HG02884 (cell line): ENCODE measurements at regions not wholly inside any gene's neighbourhood (a gene's known extent, or its start where the extent isn't known, plus 50 kb on each side); places are given as distances from the start of the nearest gene placed in this dataset.
"Not testable (repeated sequence)": the region's sequence is repeated elsewhere in the genome, so short reads cannot be mapped to it uniquely, and the experiment has no call there.

Source experiments
- ATAC-seq: cut with Tn5 transposase; IDR thresholded peaks from one replicate; pipeline ENCODE4 v1.9.1; 2021; ENCODE audit warnings: mild to moderate bottlenecking, moderate library complexity; ENCODE audit not compliant: unreplicated experiment

DNA sequence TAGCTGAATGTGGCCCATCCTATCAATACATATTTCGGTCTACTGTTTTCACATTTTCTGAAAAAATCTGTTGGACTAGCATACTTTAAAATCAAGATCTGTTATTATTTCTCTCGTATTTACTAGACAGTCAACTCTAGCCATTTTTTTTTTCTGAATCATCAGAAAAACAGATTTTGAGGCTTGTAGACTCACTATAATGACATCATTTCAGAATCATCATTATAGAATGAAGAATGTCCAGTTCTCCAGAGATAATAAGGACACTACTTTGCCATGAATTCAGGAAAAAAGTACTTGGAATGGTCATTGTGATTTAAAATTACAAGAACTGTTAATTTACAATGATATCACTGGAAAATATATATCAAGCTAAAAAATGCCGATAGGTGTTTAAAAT is 589.8 kb downstream of the KCNH5 start:
- ATAC-seq: no peak

DNA sequence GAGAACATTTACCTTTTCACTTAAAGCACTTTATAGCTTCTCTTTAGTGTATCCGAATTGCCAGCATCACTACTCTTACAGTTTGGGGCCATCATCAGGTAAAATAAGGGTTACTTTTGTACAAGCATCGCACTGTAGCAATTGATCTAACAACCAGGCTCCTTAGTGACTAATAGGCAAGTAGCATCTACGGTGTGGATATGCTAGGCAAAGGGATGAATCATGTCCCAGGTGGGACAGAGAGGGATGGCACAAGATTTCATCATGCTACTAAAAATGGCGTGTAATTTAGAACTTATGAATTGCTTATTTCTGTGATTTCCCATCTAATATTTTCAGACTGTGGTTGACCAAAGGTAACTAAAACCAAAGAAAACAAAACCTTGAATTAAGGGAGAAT is 582.3 kb downstream of the KCNH5 start:
- no peak for ATAC-seq

DNA sequence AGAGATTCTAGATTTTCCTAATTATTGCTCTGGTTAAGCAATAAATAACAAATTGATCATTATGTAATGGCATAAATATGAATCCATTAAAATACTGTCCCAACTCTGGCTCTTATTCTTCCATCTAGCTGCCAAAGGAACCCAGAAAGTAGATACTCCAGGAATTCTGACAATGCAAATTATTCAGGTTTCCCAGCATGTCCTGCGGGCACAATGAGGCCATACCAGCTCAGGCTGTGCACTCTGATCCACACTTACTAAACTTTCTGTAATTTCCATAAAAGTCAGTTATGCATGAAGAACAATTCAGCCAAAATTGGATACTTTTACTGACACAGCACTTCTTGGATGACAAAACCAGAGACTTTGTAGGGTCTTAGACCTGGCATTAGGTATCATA is 576.3 kb downstream of the KCNH5 start:
- no peak for ATAC-seq

DNA sequence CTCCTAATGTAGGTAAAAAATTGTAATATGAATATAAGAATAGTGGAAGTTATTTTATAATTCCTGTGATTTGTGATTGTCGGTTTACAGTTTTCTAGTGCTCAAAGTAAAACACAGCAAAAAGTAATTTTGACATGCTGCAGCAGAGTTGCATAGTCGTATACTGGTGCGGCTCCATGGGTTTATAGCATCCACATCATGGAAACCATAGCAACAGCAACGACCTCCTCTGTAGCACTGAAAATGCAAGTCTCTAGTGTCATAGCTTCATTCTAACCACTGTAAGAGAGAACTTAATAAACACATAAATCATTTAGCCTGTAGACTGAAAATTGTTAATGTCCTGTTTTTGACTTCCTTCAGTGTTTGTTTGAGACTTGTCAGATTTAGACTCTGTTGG is 574.3 kb downstream of the KCNH5 start:
- ATAC-seq: no peak

DNA sequence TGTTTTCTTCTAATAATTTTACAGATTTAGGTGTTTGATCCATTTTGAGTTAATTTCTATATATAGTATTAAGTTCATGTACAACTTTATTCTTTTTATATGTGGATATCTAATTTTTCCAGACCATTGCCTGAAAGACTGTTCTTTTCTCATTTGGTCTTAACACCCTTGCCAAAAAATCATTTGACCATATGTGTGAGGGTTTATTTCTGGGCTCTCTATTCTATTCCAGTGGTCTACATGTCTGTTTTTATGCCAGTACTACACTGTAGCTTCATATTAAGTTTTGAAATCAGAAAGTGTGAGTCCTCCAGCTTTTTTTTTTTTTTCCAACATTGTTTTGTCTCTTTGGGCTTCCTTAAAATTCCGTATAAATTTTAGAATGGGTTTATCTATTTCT is 554.1 kb downstream of the KCNH5 start:
- no peak for ATAC-seq

DNA sequence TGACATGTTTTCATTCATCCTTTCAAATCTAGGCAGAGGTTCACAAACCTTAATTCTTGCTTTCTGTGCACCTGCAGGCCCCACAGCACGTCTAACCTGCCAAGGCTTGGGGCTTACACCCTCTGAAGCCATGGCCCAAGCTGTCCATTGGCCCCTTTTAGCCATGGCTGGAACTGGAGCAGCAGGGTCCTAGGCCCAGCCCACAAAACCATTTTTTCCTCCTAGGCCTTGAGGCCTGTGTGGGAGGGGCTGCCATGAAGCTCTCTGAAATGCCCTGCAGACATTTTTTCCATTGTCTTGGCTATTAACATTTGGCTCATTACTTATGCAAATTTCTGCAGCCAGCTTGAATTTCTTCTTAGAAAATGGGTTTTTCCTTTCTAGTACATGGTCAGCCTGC is 547.5 kb downstream of the KCNH5 start:
- no peak for ATAC-seq

DNA sequence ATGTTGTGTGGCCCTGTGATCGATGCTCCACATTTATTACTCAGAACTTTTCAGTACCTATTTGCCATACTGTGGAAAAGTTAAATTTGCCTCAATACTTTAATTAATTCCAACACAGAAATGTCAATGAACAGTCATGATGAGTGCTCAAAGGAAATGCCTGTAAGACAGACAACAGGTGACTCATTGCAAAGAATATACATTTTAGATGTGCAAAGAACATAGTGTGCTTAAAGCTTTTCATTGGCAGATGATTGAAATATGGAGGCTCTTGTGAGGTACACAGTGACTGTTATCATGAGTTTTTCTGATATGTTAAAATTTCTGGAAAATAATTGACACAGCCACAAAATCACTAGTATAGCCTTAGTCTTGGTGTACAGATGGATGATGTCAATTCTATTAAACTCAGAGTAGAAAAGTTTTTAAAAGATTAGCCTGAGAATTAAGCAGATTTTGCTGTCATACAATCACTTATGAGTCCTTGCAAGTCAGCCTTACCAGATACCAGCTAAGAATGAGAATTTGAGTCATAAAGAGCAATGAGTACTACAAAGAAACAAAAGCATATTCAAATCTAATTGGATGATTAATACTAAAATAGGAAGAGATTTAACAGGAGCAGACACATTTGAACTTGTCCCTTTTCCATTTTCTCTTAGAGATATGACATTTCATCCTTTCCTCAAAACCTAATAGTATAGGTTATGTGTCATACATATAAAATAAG is 544.1 kb downstream of the KCNH5 start:
- ATAC-seq: no peak

DNA sequence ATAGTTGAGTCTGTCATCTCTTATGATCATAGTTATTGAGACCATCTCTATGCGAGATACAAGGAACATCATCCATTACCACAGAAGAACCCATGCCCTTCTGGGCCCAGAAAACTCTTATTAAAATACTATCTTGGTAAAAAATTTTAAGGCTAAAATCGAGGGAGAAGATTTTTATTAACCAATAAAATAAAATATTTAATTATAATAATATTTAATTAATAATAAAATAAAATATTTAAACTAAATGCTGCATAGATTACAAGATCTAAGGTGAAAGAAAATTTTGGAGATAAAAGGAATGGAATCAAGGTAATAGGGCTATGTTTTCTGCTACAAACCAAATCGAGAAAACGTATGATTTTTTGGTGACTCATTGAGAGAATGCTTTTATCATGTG is 540.2 kb downstream of the KCNH5 start:
- no peak for ATAC-seq

DNA sequence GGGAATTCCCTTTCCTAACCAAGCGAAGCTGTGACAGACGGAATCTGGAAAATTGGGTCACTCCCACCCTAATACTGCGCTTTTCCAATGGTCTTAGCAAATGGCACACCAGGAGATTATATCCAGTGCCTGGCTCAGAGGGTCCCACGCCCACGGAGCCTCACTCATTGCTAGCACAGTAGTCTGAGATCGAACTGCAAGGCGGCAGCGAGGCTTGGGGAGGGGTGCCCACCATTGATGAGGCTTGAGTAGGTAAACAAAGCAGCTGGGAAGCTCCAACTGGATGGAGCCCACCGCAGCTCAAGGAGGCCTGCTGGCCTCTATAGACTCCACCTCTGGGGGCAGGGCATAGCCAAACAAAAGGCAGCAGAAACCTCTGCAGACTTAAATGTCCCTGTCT is 523.9 kb downstream of the KCNH5 start:
- not testable (repeated sequence) for ATAC-seq

DNA sequence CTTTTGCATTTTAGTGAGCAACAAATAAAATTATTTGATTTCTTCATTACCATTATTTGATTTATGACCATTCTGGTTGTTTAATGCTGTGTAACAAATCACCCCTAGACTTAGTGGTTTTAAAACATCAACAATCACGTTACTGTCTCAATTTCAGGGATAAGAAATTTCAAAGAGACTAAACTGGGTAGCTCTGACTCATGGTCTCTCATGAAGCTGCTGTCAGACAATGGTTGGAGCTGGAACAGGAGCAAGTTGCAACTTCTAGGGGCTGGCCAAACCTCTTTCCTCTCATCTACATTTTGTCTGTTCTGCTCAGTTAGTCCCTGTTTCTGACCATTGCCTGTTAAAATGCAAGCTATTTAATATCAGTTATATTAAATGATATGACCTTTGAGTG is 517.0 kb downstream of the KCNH5 start:
- no peak for ATAC-seq

DNA sequence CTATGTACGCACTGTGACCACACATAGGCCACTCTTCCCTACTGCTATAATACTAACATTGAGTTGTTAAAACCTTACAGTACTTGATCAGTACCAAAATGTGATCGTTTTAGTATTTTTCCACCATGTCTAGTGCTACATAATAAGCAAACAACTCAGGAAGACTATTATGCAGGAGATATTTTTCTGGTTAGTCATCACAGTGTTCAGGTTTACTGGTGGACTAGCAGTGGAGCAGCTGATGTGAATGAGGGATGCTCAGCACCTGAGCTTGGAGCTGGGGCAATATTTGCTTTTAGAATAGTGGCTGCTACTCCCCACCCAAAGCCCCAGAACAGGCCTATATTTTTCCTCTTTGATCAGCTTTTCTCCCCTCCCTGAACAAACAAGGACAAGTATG is 513.1 kb downstream of the KCNH5 start:
- ATAC-seq: no peak

DNA sequence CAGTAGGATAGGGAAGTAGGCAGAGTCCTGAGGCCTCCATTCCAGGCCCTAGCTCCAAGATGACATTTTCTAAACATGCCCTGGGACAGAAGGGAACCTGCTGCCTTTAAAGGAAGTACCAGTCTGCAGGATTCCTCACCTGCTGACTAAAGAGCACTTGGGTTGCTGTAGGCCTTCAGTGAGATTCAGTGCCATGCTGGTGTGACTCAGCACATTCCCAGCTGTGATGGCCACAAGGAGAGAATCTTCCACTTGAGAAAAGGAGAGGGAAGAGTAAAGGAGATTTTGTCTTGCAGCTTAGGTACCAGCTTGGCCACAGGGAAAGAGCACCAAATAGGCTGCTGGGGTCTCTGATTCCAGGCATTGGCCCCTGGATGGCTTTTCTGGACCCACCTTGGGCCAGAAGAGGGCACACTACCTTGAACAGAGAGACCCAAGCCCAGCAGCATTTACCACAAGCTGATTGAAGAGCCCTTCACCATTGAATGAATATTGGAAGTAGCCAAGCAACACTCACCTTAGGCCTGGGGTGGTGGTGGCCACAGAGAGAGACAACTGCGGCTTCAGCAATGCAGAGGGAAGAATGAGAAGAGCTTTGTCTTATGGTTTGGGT is 498.3 kb downstream of the KCNH5 start:
- no peak for ATAC-seq

DNA sequence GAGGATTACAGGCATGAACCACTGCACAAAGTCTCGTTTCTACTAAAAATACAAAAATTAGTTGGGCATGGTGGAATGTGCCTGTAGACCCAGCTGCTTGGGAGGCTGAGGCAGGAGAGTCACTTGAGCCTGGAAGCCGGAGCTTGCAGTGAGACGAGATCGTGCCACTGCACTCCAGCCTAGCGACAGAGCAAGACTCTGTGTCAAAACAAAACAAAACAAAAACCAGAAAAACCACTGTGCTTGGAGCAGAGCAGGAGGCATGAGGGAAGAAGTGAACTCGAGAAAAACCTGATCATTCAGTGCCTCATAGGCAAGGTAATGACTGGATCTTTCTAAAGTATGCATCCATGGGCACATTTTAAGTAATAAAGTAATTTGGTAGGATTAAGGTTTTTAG is 487.8 kb downstream of the KCNH5 start:
- ATAC-seq: no peak

DNA sequence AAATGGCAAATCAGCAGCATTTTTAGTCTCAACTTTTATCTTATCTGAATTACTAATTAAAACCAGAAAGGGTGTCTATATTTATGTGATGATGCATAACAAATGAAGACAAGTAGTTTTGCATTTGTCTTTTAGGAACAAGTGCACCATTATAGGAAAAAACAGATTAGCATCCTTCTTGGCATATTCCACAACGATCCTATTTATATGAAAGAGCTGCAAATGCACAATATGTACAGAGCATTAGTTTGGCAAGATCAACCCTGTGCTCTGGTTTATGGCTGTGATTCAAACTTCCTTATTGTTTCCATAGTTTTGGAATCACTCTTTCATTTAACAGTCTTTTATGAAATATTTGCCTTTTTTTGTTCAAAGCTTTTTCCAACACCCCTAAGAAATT is 486.8 kb downstream of the KCNH5 start:
- no peak for ATAC-seq

DNA sequence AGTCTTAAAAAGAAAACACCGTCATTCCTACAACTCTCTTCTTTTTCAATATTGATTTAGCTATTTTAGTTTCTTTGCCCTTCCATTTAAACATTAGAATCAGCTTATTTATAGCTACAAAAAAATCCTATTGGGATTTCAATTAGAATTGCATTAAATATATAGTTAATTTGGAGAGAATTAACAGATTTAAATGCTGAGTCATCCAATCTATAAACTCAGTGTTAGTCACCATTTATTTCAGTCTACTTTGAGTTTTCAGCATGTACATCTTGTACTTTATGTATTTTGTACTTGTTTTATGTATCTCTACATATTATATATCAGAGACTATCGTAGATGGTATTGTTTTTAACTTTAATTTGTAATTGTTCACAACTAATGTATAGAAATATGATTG is 460.0 kb downstream of the KCNH5 start:
- ATAC-seq: no peak

DNA sequence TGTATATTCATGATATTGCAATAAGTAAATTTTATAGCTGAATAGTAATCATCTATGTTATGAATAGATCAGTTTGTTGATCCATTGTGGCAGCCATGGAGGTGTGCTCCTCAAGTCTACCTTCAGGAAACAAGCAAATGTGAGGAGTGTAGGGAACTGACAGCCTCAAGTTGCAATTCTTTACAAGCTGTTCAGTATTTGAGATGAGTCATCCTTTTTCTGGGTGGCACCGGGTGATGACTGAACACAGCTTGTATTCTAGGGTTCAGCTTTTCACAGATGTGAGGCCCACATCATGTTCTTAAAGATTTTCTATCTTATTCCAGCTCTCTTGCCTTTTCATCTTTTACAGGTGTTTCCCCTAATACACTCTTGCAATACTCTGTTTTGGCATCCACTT is 452.4 kb downstream of the KCNH5 start:
- ATAC-seq: no peak

DNA sequence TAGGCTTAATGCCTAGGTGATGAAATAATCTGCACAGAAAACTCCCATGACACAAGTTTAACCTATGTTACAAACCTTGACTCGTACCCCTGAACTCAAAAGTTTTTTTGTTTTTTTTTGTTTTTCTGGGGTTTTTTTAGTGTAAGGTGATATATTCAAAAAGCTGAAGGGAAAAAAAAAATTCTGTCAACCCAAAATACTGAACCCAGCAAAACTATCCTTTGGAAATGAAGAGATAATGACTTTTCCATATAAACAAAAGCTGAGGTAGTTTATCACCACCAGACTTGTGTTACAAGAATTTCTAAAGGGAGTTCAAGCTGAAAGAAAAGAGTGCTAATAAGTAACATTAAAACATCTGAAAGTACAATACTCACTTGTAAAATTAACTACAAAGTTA is 448.1 kb downstream of the KCNH5 start:
- ATAC-seq: no peak

DNA sequence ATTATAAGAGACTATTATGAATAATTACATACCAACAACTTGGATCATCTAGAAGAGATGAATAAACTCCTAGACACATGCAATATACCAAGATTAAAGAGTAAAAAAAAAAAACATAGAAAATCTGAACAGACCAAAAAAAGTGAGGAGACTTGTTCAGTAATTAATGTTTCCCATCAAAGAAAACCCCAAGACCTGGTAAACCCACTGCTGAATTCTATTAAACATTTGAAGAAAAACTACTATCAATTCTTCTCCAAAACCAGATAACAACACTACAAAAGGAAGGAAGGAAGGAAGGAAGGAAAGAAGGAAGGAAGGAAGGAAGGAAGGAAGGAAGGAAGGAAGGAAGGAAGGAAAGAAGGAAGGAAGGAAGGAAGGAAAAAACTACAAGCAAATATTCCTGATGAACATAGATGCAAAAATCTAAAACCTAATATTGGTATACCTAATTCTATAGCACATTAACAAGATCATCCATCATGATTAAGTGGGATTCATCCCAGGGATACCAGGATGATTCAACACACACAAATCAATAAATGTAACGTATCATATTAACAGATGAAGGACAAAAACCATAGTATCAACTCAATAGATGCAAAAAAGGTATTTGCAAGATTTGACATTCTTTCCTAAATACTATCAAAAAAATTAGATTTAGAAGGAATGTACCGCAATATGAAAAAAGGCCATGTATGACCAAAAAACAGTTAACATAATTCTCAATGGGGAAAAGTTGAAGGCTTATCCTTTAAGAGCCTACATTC is 445.5 kb downstream of the KCNH5 start:
- ATAC-seq: no peak

DNA sequence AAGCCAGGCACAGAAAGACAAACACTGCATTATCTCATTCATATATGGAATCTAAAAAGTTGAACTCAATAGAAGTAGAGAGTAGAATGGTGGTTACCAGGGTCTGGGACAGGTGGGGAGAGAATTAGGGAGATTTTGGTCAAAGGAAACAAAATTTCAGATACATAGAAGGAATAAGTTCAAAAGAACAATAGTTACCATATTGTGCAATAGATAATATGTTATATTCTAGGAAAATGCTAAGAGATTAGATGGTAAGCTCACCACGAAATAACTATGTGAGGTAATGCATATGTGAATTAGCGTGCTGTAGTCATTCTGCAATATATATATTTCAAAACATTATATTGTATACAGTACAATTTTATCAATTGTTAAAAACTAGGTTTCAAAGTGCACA is 442.5 kb downstream of the KCNH5 start:
- ATAC-seq: no peak

DNA sequence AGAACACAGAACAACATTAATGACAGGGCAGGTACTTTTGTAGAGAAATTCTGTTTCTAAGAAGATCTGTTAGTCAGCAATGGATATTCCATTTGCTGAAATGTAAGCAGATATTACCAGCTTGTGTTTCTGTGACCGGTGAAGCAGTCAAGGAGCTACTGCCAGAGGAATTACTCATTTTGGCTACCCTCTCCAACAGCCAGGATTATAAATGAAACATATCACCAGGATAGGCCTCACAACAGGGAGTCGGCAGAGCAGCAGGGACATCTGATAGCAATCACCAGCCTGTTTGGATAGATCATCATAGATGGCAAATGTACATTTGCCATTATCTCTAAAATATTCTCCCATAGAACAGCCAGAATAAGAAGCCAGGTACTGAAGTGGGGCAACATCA is 440.7 kb downstream of the KCNH5 start:
- ATAC-seq: no peak

DNA sequence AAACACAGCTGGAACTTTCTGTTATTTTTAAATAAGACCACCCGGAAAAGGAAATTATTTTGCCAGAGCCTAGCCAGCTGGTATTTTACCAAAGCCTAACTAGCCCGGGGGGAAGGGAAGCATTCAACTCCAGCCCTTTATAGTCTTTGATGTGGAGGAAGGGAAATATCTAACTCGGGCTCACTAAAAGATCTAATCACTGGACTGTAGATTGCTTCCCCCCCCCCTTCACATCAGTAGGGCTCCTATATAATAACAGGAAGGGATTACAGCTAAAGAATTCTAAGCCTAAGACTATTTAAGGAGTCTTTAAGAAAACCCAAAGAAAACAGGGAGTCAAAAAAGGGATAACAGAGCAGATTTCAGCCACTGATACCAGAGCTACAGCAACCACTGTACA is 431.1 kb downstream of the KCNH5 start:
- ATAC-seq: no peak

DNA sequence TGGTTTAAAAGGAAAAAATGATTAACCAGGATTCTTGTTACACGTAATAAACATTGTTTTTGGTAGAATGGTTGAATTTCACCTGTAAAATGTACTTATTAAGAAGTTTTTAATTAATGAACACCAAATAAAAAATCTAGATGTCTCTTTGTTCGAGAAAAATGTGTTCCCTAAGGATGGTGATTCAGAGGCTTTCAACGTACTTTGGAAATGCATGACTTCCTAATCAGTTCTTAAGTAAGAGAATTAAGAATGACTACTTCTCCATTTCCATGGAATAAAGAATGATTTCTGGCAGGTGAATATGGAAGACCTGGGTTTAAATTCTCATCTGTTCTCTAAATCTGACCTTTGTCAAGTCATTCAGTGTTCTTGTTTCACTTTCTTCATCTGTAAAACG is 428.6 kb downstream of the KCNH5 start:
- ATAC-seq: no peak
